GDM1 (cell line): ENCODE measurements at regions not wholly inside any gene's neighbourhood (a gene's known extent, or its start where the extent isn't known, plus 50 kb on each side); places are given as distances from the start of the nearest gene placed in this dataset.
A peak's percentile ranks its signal among the peaks of the same experiment; 100 is the strongest.
"Not testable (repeated sequence)": the region's sequence is repeated elsewhere in the genome, so short reads cannot be mapped to it uniquely, and the experiment has no call there.

Source experiments
- DNase-seq: peaks from one replicate; lab custom pipeline; 2025; lab: John Stamatoyannopoulos, UW

GRCh38 chr6:154637392-154637791, 95.8 kb upstream of the SCAF8 start:
- no peak for DNase-seq

DNA sequence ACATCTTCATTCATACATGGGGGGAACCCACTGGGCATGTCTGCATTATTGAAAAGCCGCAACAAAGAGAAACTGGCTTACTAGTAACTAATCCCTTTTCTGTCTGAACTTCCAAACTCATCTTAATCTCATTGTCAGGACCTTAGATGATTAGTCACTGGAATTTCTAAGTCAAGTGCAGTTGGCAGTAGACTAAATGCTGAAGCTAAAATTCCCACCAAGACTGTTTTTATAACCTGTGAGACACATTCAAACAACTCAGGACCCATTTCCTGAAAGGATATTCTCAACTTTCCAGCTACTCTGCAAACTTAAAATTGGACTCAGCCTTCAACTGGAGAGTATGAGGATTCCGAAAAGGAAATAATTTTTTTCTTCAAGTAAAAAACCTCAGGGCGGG, 94.8 kb upstream of the SCAF8 start:
- no peak for DNase-seq

DNA sequence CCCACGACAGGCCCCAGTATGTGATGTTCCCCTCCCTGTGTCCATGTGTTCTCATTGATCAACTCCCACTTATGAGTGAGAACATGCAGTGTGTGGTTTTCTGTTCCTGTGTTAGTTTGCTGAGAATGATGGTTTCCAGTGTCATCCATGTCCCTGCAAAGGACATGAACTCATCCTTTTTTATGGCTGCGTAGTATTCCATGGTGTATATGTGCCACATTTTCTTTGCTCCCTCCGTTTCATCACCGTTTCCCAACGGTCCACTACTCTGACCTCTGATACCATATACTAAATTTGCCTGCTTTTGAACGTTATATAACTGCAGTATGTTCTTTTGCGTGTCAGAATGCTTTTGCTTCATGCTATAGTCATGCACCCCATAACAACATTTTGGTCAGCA, 94.0 kb upstream of the SCAF8 start:
- DNase-seq = not testable (repeated sequence)

DNA sequence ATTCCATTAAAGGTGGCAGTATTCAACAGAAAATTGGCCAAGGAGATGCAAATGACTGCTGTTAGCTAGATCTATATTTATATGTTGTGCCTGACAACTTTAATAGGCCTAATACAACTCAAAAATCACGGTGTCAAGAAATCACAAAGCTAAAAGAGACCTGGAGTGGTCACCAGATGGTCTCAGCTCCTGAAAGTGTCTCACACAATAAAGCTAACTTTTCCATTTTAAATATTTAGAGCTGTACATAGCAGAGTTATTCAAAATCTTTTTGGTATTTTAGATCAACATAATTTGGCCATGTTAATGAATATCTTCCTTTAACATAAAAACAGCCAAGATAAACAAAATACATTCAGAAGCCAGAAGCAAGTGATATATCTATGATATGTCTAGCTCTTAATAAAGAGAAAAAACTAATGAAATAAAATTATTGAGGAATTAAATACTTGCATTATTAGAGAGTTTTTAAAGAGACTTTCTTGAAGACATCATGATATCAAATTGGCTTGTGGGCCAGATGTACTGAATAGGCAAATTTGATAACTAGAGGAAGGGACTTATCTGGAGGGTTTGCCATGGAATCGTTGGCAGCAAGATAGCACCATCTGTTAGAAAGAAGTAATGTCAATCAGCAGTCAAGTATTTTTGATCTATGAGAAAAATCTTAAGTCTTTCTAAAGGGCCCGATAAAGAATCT, 84.9 kb upstream of the SCAF8 start:
- DNase-seq = no peak

- no peak for DNase-seq
These were observed 84.4 kb upstream of the SCAF8 start for GRCh38 chr6:154648888-154649205.

GRCh38 chr6:154649721-154650120, 83.5 kb upstream of the SCAF8 start:
- DNase-seq = no peak

DNA sequence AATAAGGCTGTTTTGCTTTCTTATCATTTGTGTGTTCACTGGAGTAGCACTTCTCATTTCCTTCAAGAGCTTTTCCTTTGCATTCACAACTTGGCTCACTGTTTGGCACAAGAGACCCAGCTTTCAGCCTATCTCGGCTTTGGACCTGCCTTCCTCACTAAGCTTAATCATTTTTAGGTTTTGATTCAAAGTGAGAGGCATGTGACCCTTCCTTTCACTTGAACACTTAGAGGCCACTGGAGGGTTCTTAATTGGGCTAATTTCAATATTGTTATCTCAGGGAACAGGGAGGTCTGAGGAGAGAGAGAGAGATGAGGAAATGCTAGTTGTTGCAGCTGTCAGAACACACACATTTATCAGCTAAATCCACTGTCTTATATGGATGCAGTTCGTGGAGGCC, 82.9 kb upstream of the SCAF8 start:
- DNase-seq = no peak

DNA sequence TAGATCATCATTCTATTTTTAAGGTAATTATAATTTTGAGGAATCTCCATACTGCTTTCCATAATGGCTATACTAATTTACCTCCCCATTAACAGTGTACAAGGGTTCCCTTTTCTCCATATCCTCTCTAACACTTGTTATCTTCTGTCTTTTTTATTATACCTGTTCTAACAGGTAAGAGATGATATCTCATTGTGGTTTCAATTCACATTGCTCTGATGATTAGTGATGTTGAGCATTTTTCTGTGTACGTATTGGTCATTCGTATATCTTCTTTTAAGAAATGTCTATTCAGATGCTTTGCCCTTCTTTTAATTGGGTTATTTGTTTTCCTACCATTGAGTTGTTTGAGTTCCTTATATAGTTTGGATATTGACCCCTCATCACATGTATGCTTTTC, 81.6 kb upstream of the SCAF8 start:
- DNase-seq = no peak

DNA sequence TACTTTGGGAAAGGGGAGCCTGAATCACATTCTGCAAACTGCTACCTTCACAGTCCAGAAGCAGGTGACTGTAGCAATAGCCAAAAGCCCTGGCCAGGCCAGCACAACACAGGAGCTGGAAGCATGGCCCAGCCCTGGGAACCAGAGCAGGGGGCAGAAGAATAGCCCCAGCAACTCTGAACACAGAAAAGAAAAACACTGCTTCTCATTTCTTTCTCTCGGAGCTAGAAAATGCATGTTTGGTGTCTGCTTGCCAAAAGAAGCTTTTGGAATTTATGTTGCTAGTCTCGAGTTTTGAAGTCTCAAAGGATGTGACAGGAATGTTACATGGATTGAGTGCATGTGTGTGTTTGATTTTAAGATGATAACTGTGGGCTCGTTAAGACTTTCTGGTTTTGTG, 79.8 kb upstream of the SCAF8 start:
- no peak for DNase-seq

- no peak for DNase-seq
These were observed 79.4 kb upstream of the SCAF8 start for GRCh38 chr6:154653853-154654252.

- DNase-seq = no peak
These were observed 76.6 kb upstream of the SCAF8 start for GRCh38 chr6:154656660-154657059.

GRCh38 chr6:154661768-154662167, 71.4 kb upstream of the SCAF8 start:
- DNase-seq = no peak

DNA sequence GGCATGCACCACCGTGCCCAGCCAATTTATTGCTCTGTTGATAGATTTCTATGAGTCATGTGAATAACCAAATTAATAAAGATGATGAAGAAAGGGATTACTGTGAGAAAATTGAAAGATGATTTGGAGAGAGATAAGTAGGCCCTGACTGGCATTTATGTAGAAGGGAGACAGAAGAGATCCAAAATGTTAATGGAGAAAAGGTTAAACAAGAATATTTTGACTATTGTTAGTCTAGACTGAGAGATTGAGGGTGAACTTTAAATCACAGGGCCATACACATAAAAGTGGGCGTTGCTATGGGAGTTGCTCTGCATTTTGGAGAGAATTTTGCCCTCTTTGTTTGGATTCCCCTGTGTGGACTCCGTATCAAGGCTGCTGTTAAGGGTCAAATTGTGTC, 68.9 kb upstream of the SCAF8 start:
- DNase-seq = no peak

DNA sequence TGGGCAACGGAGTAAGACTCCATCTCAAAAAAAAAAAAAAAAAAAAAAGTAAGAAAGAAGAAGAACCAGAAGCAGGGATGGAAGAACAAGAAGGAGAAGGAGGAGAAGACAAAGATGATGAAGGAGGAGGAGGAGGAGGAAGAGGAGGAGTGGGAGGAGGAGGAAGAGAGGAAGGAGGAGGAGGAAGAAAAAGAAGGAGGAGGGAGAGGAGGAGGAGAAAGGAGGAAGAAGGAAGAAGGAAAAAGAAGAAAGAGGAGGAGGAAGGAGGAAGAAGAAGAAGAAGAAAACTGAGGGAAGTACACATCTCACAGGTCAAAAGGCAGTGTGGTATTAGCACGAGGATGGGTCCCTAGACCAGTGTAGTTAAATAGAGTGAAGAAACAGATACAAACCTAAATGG, 65.1 kb upstream of the SCAF8 start:
- no peak for DNase-seq

- no peak for DNase-seq
These were observed 61.1 kb upstream of the SCAF8 start for GRCh38 chr6:154672086-154672485.

DNA sequence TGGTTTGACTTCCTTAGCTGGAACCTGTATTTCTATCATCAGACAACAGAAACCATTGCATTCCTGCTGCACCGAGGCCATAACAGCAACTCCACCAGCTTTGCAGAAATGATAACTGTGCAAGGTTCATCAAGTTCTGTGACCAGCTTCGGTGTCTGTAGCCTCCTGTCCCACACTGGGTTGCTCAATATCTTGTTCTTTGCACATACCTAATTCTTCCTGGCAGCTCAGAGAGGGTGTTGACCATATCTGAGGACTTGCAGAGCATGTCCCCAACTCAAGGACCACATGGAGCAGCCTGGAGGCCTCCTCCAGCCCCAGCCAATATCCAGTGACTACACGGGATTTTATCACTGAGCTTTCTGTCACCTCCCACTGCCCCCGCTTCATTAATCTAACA, 59.3 kb upstream of the SCAF8 start:
- no peak for DNase-seq

GRCh38 chr6:154675602-154676088, 57.6 kb upstream of the SCAF8 start:
- peak; percentile 89 for DNase-seq

DNA sequence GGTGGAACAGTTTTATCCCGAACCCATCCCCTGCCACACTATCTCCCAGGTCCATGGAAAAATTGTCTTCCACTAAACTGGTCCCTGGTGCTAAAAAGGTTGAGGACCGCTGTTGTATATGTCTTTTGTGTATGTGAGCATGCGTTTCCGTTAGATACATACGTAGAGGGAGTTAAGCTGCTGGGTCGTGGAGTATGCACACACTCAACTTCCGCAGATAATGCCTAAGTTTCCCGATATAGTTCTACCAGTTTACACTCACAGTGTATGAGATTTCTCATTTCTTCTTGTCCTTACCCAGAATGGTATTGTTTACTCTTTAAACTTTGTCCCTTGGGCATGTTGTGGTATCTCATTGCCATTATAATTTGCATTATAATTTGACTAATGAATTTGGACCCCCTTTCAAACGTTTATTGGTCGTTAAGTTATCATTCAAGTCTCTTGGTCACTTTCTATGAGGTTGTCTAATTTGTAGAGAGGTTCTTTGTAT, 50.5 kb upstream of the SCAF8 start:
- DNase-seq = no peak
